ENCODE measurements at regions not wholly inside any gene's neighbourhood (a gene's known extent, or its start where the extent isn't known, plus 50 kb on each side); places are given as distances from the start of the nearest gene placed in this dataset.

DNA sequence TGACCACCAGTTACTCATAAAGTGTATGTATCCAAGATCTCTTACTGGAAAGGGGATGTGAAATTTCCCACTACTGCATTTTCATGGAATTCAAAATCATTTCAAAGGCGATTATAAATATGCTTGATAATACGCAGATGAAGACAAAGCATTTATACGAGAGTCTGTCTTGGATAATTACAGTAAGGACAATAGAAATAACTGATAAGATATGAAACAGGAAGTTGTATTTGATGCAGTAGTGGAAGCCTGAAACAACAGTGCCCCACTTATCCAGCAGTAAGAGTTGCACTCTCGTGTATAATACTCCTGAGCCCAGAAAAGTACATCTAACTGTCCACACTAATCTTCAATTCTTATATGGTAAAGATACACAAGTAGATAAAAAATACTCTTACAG lies 188.7 kb upstream of the POU5F2 start:
- DNase-seq (ENCODE audit: low spot score in 2 of 2) = no peak
- no peak for TF ChIP-seq POLR2A (IDR thresholded peaks at IDR 0.05)
- TF ChIP-seq, protein P1, sequence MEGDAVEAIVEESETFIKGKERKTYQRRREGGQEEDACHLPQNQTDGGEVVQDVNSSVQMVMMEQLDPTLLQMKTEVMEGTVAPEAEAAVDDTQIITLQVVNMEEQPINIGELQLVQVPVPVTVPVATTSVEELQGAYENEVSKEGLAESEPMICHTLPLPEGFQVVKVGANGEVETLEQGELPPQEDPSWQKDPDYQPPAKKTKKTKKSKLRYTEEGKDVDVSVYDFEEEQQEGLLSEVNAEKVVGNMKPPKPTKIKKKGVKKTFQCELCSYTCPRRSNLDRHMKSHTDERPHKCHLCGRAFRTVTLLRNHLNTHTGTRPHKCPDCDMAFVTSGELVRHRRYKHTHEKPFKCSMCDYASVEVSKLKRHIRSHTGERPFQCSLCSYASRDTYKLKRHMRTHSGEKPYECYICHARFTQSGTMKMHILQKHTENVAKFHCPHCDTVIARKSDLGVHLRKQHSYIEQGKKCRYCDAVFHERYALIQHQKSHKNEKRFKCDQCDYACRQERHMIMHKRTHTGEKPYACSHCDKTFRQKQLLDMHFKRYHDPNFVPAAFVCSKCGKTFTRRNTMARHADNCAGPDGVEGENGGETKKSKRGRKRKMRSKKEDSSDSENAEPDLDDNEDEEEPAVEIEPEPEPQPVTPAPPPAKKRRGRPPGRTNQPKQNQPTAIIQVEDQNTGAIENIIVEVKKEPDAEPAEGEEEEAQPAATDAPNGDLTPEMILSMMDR (IDR thresholded peaks at IDR 0.05) = no peak
- intact Hi-C loops (cut with DNase I; ENCODE audit: low total_unique reads) = no loop called here
- H3K4me3 ChIP-seq (ENCODE audit: low read depth, poor library complexity, severe bottlenecking) = no peak overlapping the region
- 70 to 71% methylated on average over 4 of the region's 4 CpGs for WGBS, 2 donors

DNA sequence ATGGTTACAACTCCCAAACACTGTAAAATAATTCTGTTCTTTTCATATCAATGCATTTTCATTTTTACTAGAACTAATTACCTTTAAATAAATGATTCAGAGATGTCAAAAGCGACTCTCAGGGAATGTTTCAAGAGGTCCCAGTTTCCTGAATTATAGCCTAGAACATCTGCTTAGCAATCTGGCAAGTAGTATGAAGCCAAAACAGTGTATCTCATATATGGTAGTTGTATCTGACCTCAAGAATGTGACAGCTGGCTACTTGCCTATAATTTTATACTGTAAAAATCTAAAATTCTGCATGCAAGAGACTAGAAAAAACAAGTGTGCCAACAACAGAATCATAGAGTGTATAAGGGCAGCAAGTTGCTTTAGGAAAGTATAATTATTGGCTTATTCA lies 187.7 kb upstream of the POU5F2 start:
- intact Hi-C loops (cut with DNase I; ENCODE audit: low total_unique reads) = no loop called here
- no peak for DNase-seq (ENCODE audit: low spot score in 2 of 2)
- no peak for TF ChIP-seq POLR2A (IDR thresholded peaks at IDR 0.05)
- TF ChIP-seq, protein P1 (IDR thresholded peaks at IDR 0.05) = no peak
- H3K4me3 ChIP-seq (ENCODE audit: low read depth, poor library complexity, severe bottlenecking) = no peak overlapping the region
- 66 to 70% methylated on average over 1 of the region's 1 CpG for WGBS, 2 donors

DNA sequence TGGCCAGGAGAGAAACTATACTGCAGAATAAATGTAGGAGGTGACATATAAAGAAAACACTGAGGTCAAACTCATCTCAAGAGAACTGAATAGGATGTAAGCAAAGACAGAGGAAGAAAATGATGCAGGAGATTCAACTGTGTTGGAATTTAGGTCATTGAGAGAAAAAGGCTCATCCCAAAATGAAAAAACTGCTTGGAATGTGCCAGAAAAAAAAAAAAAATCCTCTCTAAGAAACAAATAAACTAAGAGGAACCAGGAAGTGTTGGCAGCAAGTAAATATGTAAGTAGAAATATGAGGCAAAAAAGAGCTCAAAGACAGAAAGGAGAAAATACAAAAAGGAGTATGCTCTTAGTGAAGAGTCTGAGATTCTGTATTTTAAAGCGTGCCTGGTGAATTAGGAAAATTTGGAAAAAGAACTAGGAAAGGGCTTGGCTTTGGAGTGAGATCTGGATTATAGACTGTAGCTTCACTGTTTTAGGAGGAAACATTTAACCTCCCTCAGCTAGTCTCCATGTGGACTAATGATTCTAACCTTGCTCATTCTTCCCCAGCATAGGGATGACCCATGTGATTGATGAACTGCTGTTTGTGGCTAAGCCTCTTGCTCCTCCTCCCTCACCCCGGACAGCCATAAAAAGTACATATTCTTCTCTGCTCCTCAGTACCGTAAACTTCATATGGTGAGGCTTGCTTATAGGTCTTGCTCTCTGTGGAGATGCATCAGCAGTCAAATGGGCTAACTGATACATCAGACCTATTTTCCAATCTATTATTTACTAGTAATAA lies 185.6 kb upstream of the POU5F2 start:
- no peak for DNase-seq (ENCODE audit: low spot score in 2 of 2)
- H3K4me3 ChIP-seq (ENCODE audit: low read depth, poor library complexity, severe bottlenecking) = no peak overlapping the region
- intact Hi-C loops (cut with DNase I; ENCODE audit: low total_unique reads) = no loop called here
- 61 to 70% methylated on average over 3 of the region's 3 CpGs for WGBS, 2 donors
- TF ChIP-seq, protein P1 (IDR thresholded peaks at IDR 0.05) = no peak

DNA sequence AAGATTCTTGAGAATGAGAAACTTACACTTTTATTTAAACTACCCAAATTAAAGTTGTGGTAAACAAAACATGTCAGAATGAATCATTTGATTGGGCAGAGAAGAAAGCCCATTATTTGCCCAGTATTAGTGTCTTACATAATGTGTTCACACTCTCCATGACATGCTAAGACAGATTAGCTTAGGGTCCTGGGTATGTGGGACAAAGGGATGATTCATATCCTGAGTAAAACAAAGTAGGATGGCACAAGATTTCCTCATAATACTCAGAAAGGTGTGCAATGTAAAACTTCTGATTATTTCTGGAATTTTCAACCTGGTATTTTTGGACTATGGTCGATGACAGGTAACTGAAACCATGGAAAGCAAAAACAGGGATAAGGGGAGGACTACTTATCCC lies 183.9 kb upstream of the POU5F2 start:
- WGBS, 2 donors = 93 to 96% methylated on average over 1 of the region's 1 CpG
- no peak overlapping the region for H3K4me3 ChIP-seq (ENCODE audit: low read depth, poor library complexity, severe bottlenecking)
- no peak for DNase-seq (ENCODE audit: low spot score in 2 of 2)
- TF ChIP-seq, protein P1 (IDR thresholded peaks at IDR 0.05) = no peak
- no peak for TF ChIP-seq POLR2A (IDR thresholded peaks at IDR 0.05)
- intact Hi-C loops (cut with DNase I; ENCODE audit: low total_unique reads) = no loop called here

DNA sequence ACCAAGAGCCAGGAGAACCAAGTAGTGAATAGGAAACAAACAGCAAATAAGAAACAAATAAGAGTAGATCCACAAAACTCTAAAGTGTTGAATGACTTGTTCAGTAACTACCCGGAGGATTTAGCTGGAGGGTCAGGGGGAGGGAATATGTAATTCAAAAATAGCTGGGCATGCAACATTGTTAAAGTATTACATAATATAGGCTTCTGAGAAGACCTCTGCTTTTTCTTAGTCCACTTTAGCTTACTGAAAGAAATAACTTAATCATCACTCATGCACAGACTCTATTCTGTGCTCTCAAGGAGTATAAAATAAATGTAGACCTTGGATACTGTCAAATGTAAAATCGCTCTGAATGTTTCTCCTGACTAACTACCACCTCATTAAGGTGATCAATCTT lies 183.2 kb upstream of the POU5F2 start:
- intact Hi-C loops (cut with DNase I; ENCODE audit: low total_unique reads) = no loop called here
- TF ChIP-seq, protein P1 (IDR thresholded peaks at IDR 0.05) = no peak
- TF ChIP-seq POLR2A (IDR thresholded peaks at IDR 0.05) = no peak
- WGBS, 2 donors = 77 to 82% methylated on average over 2 of the region's 2 CpGs
- DNase-seq (ENCODE audit: low spot score in 2 of 2) = no peak
- H3K4me3 ChIP-seq (ENCODE audit: low read depth, poor library complexity, severe bottlenecking) = no peak overlapping the region

DNA sequence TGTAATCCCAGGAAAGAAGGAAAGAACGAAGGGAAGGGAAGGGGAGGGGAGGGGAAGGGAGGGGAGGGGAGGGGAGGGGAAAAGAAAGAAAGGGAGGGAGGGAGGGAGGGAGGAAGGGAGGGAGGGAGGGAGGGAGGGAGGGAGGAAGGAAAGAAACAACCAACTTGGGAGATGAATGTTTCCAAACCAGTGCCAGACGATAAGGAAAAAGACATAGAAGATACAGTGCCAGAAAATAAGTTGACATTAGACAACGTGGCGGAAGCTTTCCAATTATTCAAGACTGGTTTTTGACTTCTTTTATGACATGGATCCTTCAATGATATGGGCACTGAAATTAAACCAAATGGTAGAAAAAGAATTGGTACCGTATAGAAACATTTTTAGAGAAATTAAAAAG lies 181.2 kb upstream of the POU5F2 start:
- H3K4me3 ChIP-seq (ENCODE audit: low read depth, poor library complexity, severe bottlenecking) = no peak overlapping the region
- DNase-seq (ENCODE audit: low spot score in 2 of 2) = no peak
- 87 to 88% methylated on average over 5 of the region's 5 CpGs for WGBS, 2 donors
- TF ChIP-seq, protein P1 (IDR thresholded peaks at IDR 0.05) = no peak
- TF ChIP-seq POLR2A (IDR thresholded peaks at IDR 0.05) = no peak
- intact Hi-C loops (cut with DNase I; ENCODE audit: low total_unique reads) = no loop called here

Measured in lower leg skin (tissue), 4 donors.